ENCODE measurements at regions not wholly inside any gene's neighbourhood (a gene's known extent, or its start where the extent isn't known, plus 50 kb on each side); places are given as distances from the start of the nearest gene placed in this dataset.

DNA sequence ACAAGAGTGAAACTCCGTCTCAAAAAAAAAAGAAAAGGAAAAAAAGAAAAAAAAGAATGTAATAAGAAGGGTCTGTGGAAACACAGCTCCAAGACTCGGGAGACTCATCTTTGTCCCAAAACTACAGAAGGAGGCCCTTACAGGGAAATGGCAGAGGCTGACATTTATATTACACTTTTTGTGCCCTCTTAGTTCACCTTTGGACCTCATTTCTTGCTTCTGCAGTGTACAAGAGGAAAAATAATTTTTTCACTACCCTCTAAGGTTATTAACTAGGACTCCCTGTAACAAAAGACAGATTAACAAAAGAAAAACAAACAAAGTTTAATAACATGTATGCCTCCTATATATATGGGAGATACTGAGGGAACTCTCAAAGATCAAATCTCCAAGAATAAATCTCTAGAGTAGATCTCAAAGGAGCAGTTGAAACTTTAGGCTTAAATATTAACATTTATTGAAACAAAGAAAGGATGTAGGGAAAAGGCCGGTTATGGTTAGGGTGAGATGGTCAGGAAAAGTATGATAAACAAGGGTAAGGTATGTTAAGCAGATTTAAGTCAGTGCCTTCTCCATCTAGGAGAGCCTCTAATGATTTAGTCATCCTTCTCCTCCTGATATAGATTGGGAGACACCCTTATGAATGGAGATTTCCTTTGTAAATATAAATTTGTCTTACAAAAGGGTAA, 121.3 kb upstream of the JADE1 start:
- no peak overlapping the region for H3K27ac ChIP-seq (ENCODE audit: extremely low read depth, low read depth, low read length)
- no peak for TF ChIP-seq ZFP37 (tag by site-specific recombination; IDR thresholded peaks at IDR 0.05)
- no peak for TF ChIP-seq ZNF341 (tag by site-specific recombination; IDR thresholded peaks at IDR 0.05; ENCODE audit: low read depth)
- TF ChIP-seq BCL11B (tag by site-specific recombination; IDR thresholded peaks at IDR 0.05; ENCODE audit: low read depth) = no peak
- no peak for TF ChIP-seq ZNF792 (tag by site-specific recombination; IDR thresholded peaks at IDR 0.05)
- TF ChIP-seq INSM2 (tag by site-specific recombination; IDR thresholded peaks at IDR 0.05) = no peak
- TF ChIP-seq, protein P1, sequence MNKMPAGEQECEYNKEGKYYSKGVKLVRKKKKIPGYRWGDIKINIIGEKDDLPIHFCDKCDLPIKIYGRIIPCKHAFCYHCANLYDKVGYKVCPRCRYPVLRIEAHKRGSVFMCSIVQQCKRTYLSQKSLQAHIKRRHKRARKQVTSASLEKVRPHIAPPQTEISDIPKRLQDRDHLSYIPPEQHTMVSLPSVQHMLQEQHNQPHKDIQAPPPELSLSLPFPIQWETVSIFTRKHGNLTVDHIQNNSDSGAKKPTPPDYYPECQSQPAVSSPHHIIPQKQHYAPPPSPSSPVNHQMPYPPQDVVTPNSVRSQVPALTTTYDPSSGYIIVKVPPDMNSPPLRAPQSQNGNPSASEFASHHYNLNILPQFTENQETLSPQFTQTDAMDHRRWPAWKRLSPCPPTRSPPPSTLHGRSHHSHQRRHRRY (tag by site-specific recombination; IDR thresholded peaks at IDR 0.05) = no peak
- TF ChIP-seq ZNF629 (tag by site-specific recombination; IDR thresholded peaks at IDR 0.05) = no peak
- TF ChIP-seq, protein P2, sequence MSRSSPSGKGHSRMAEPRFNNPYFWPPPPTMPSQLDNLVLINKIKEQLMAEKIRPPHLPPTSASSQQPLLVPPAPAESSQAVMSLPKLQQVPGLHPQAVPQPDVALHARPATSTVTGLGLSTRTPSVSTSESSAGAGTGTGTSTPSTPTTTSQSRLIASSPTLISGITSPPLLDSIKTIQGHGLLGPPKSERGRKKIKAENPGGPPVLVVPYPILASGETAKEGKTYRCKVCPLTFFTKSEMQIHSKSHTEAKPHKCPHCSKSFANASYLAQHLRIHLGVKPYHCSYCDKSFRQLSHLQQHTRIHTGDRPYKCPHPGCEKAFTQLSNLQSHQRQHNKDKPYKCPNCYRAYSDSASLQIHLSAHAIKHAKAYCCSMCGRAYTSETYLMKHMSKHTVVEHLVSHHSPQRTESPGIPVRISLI (tag by site-specific recombination; IDR thresholded peaks at IDR 0.05) = no peak
- TF ChIP-seq ZSCAN4 (tag by site-specific recombination; IDR thresholded peaks at IDR 0.05) = no peak
- TF ChIP-seq, protein P3, sequence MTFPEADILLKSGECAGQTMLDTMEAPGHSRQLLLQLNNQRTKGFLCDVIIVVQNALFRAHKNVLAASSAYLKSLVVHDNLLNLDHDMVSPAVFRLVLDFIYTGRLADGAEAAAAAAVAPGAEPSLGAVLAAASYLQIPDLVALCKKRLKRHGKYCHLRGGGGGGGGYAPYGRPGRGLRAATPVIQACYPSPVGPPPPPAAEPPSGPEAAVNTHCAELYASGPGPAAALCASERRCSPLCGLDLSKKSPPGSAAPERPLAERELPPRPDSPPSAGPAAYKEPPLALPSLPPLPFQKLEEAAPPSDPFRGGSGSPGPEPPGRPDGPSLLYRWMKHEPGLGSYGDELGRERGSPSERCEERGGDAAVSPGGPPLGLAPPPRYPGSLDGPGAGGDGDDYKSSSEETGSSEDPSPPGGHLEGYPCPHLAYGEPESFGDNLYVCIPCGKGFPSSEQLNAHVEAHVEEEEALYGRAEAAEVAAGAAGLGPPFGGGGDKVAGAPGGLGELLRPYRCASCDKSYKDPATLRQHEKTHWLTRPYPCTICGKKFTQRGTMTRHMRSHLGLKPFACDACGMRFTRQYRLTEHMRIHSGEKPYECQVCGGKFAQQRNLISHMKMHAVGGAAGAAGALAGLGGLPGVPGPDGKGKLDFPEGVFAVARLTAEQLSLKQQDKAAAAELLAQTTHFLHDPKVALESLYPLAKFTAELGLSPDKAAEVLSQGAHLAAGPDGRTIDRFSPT (tag by site-specific recombination; IDR thresholded peaks at IDR 0.05) = no peak
- TF ChIP-seq ZNF785 (tag by site-specific recombination; IDR thresholded peaks at IDR 0.05) = no peak
- TF ChIP-seq ZNF157 (tag by site-specific recombination; IDR thresholded peaks at IDR 0.05) = no peak
- TF ChIP-seq ZNF624 (tag by site-specific recombination; IDR thresholded peaks at IDR 0.05) = no peak
- TF ChIP-seq ZNF24 (tag by site-specific recombination; IDR thresholded peaks at IDR 0.05) = no peak
- TF ChIP-seq ZNF843 (tag by site-specific recombination; IDR thresholded peaks at IDR 0.05) = no peak
- TF ChIP-seq ZNF140 (tag by site-specific recombination; IDR thresholded peaks at IDR 0.05) = no peak
- TF ChIP-seq ZNF677 (tag by site-specific recombination; IDR thresholded peaks at IDR 0.05) = no peak
- H3K9me3 ChIP-seq (ENCODE audit: control insufficient read depth, insufficient read depth, low read depth, low read length) = no peaks in the 10 kb centered on the region
- ChIA-PET POLR2A (no interaction called here), CTCF (no interaction called here)
- no peaks in the 10 kb centered on the region for H3K4me1 ChIP-seq (ENCODE audit: control insufficient read depth, insufficient read depth, low read length)
- no peaks in the 10 kb centered on the region for H3K36me3 ChIP-seq (ENCODE audit: control insufficient read depth in 2 of 2, insufficient read depth in 1 of 2, low read length in 2 of 2)
- H3K4me3 ChIP-seq (ENCODE audit: low read depth, low read length) = no peak overlapping the region

GRCh38 chr4:128686810-128687209, 122.7 kb upstream of the JADE1 start:
- no peak overlapping the region for H3K4me3 ChIP-seq (ENCODE audit: low read depth, low read length)
- H3K27ac ChIP-seq (ENCODE audit: extremely low read depth, low read depth, low read length) = no peak overlapping the region
- H3K36me3 ChIP-seq (ENCODE audit: control insufficient read depth in 2 of 2, insufficient read depth in 1 of 2, low read length in 2 of 2) = no peaks in the 10 kb centered on the region
- CTCF ChIA-PET = no interaction called here
- H3K9me3 ChIP-seq (ENCODE audit: control insufficient read depth, insufficient read depth, low read depth, low read length) = no peaks in the 10 kb centered on the region
- POLR2A ChIA-PET = no interaction called here
- H3K4me1 ChIP-seq (ENCODE audit: control insufficient read depth, insufficient read depth, low read length) = no peaks in the 10 kb centered on the region
- TF ChIP-seq ZNF174 (tag by site-specific recombination; IDR thresholded peaks at IDR 0.05) = no peak
- no peak for TF ChIP-seq ZNF302 (tag by site-specific recombination; IDR thresholded peaks at IDR 0.05; ENCODE audit: low read depth)
- TF ChIP-seq ZNF280D (tag by site-specific recombination; IDR thresholded peaks at IDR 0.05) = no peak
- no peak for TF ChIP-seq YY1 (tag by site-specific recombination; IDR thresholded peaks at IDR 0.05)
- no peak for TF ChIP-seq FEZF1 (tag by site-specific recombination; IDR thresholded peaks at IDR 0.05)
- no peak for TF ChIP-seq ZNF639 (tag by site-specific recombination; IDR thresholded peaks at IDR 0.05)
- no peak for TF ChIP-seq ZNF624 (tag by site-specific recombination; IDR thresholded peaks at IDR 0.05)
- no peak for TF ChIP-seq TCF7L2 (IDR thresholded peaks at IDR 0.05; ENCODE audit: borderline replicate concordance, low read depth, low read length)

All from HEK293 (cell line).